GM19372 (cell line): ENCODE measurements at regions not wholly inside any gene's neighbourhood (a gene's known extent, or its start where the extent isn't known, plus 50 kb on each side); places are given as distances from the start of the nearest gene placed in this dataset.

Experiments used
- ATAC-seq: cut with Tn5 transposase; IDR thresholded peaks from one replicate; pipeline ENCODE4 v1.9.1; 2021; ENCODE audit warnings: mild to moderate bottlenecking, low read depth, moderate library complexity; ENCODE audit not compliant: unreplicated experiment

- no peak for ATAC-seq
Observed at GRCh38 chr4:180947425-180947824, 1295.8 kb upstream of the TENM3 start.

- ATAC-seq: no peak
Observed at GRCh38 chr4:180949424-180950213, 1293.6 kb upstream of the TENM3 start.

- ATAC-seq: no peak
Observed at GRCh38 chr4:180950377-180950776, 1292.8 kb upstream of the TENM3 start.

DNA sequence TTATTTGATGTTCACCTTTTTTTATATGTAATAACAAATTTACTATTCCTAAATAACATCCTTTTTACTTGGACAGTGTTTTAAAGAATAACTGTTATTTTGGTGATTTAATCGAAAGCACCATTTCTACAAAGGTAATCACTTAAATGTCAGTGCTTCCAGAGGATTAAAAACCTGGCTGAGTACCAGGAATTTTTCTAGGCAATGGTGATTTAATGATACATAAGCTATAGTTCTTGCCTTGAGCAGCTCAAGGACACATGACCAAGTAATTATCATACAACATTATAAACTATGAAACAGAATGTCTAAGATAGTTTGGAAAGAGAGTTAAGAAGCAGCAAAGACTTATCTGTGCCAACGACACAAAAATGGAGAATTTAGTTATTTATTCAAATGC is 1291.9 kb upstream of the TENM3 start:
- ATAC-seq: no peak

GRCh38 chr4:180953572-180953971 is 1289.6 kb upstream of the TENM3 start:
- no peak for ATAC-seq

DNA sequence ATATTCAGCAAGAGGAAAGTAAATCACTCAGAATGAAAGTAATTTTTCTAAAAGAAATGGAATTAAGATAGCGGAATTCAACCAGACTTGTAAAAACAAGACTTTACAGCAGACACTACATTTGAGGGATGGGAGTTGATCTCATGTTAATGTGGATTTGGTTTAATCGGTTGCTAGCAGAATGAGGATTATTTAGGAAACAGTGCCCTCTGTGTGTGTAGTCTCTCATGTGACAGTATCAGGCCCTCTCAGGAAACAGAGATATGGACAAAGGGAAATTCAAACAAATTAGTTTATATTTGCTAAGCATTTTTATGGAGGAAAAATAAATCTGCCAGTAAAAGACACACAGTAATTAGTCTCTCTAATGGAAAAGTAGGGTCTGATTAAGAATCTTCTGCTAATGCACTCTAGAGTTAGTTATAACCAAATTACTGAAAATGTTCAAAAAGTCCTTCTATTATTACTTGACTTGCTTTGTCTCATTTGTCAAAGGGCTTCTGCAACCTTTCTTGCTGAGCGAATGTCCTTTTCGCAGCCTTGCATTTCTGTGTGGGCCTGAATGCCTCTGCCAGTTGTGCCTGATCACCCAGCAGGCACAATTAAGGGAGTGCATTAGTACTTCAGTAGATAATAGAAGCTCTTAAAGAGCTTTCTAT is 1282.3 kb upstream of the TENM3 start:
- ATAC-seq: no peak

GRCh38 chr4:180962268-180962667 is 1280.9 kb upstream of the TENM3 start:
- ATAC-seq: no peak

GRCh38 chr4:180966312-180966711 is 1276.9 kb upstream of the TENM3 start:
- no peak for ATAC-seq

DNA sequence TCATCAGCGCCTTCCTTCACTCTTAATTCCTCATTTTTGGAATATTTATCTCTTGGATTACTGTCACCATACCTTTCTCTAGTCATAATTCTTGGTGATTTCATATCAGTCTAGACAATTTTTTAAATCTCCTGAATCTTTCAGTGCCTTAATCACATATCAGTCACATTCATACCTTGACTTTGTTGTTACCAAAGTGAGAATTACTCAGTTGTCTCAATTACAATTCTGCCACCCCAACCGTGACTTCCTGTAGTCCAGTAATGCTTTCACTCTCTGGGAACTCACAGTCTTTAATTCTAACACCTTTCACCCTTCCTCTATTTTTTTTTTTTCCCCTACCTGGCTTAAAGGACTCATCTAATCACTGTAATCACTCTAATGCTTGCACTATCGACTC is 1275.3 kb upstream of the TENM3 start:
- ATAC-seq: no peak

DNA sequence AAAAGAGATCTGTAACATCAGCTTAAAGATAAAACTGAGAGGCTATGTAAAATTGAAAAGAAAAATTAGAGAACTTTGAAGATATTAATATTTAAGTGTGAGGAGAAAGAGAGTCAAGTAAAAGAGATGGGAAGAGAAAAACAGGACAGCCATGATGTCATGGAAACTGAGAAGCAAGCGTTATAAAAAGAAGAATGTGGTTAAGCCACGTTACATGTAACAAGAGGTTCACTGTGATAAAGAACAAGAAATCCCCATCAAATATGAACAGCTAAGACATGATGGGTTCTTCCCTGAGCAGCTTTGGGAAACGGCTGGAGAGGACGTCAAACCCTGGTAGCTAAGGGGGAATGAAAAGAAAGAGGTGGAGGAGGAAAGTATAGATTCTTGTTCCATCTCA is 1269.3 kb upstream of the TENM3 start:
- ATAC-seq: no peak

DNA sequence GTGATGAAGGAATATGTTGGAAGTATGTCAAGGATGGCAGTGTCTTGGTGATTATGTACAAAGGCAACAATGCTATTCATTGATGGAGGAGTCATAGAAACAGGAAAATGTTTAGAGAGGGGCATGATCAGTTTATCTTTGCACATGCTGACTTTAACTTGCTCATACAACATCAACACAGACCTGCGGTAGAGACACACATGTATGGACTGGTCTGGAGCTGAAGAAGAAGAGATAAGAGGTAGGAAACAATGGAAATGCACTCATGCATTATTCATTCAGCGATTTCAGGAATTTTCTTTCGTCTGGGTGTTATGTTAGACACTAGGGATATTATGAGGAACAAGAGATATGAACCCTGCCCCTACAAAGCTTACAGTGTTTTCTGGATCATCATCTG is 1252.3 kb upstream of the TENM3 start:
- ATAC-seq: no peak

DNA sequence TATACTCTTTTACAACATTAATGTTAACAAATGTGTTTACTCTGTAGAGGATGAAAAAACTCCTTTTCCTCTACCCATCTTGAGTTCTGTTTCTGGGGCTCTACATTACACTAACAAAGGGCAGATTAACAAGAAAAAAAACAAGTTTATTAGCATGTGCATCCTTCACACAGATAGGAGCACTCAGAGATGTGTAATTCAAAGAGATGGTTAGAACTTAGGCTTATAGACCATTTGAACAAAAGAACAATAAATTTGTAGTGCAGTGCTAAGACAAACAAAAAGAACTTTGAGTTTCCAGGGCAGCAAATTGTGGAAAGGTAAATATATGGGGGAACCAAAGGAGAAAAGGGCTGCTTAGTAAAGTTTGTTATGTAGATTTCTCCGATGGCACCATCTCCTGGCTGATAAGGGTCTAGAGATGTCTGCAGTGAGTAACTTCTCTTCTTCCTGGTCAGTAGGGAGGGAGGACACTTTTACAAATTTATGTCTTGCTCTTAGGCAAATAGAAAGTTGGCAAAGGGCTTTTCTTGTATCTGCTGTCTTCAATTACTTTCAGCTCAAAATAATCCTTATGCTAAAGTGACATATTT is 1249.9 kb upstream of the TENM3 start:
- no peak for ATAC-seq

- ATAC-seq: no peak
Observed at GRCh38 chr4:180994722-180995121, 1248.5 kb upstream of the TENM3 start.

GRCh38 chr4:180999217-180999616 is 1244.0 kb upstream of the TENM3 start:
- no peak for ATAC-seq

GRCh38 chr4:181004056-181004455 is 1239.1 kb upstream of the TENM3 start:
- no peak for ATAC-seq

- ATAC-seq: no peak
Observed at GRCh38 chr4:181006499-181007260, 1236.5 kb upstream of the TENM3 start.

DNA sequence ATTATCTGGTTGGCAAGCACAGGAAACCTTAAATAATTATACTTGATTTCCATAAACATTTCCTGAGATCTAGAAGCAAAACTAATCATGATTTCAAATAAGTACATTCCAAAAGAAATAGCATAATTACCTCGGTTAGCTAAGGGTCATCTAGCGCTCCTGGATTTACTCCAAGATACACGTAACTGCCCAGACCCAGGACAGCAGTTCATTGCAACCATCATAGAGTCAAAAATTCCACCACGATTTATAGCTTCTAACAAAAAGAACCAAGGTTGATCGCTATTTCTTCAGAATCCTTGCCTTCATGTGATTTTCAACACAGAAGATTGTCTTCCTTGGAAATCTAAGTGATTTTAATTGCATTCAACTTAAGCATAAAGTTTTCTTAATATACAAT is 1235.5 kb upstream of the TENM3 start:
- ATAC-seq: no peak

- ATAC-seq: no peak
Observed at GRCh38 chr4:181008164-181008563, 1235.0 kb upstream of the TENM3 start.

- ATAC-seq: no peak
Observed at GRCh38 chr4:181013162-181013561, 1230.0 kb upstream of the TENM3 start.

DNA sequence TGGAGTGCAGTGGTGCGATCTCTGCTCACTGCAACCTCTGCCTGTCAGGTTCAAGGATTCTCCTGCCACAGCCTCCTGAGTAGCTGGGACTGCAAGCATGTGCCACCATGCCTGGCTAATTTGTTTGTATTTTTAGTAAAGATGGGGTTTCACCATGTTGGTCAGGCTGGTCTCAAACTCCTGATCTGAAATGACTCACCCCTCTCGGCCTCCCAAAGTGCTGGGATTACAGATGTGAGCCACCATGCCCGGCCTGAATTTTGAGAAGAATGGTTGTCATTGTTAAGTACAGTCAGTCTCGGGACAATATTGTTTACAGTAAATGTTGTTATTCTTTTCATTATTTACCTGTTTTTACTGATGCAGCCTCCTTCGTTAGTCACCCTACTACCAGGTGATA is 1226.2 kb upstream of the TENM3 start:
- no peak for ATAC-seq

GRCh38 chr4:181018472-181018871 is 1224.7 kb upstream of the TENM3 start:
- ATAC-seq: no peak
